ENCODE measurements at regions not wholly inside any gene's neighbourhood (a gene's known extent, or its start where the extent isn't known, plus 50 kb on each side); places are given as distances from the start of the nearest gene placed in this dataset.

- TF ChIP-seq CTCF (IDR thresholded peaks at IDR 0.05; ENCODE audit: poor library complexity): no peak
- TF ChIP-seq EZH2phosphoT487 (IDR thresholded peaks at IDR 0.05; ENCODE audit: low read depth, severe bottlenecking, unreplicated experiment): no peak
Measured at GRCh38 chr18:65592435-65592834, 158.4 kb upstream of the CDH7 start.

Measured in hepatocyte (in vitro differentiated cells).